Upper lobe of right lung (tissue), 1 donor: ENCODE measurements at regions not wholly inside any gene's neighbourhood (a gene's known extent, or its start where the extent isn't known, plus 50 kb on each side); places are given as distances from the start of the nearest gene placed in this dataset.

Source experiments
- ATAC-seq: fragments of 200-7000 bp; cut with Tn5 transposase; one replicate; pipeline ENCODE4 v1.9.1; 2020; ENCODE audit warnings: mild to moderate bottlenecking, moderate library complexity
- DNase-seq: peaks from one replicate; pipeline ENCODE4 v3.0.0-alpha.2; 2020
- H3K27ac ChIP-seq: fragments of 200-600 bp; one replicate; pipeline ENCODE4 v1.8.0; 2022
- H3K27me3 ChIP-seq: fragments of 200-600 bp; one replicate; pipeline ENCODE4 v1.8.0; 2022; ENCODE audit warnings: mild to moderate bottlenecking
- H3K36me3 ChIP-seq: fragments of 200-600 bp; one replicate; pipeline ENCODE4 v1.8.0; 2022
- H3K4me1 ChIP-seq: fragments of 200-600 bp; one replicate; pipeline ENCODE4 v1.8.0; 2022
- H3K4me3 ChIP-seq: fragments of 200-600 bp; one replicate; pipeline ENCODE4 v1.8.0; 2022; ENCODE audit warnings: mild to moderate bottlenecking
- H3K9me3 ChIP-seq: fragments of 200-600 bp; one replicate; pipeline ENCODE4 v1.8.0; 2022
- CTCF ChIP-seq: fragments of 200-600 bp; IDR thresholded peaks from one replicate; pipeline ENCODE4 v1.8.0; 2022; ENCODE audit warnings: antibody characterized with exemption
- intact Hi-C: fragments of 100-400 bp; cut with DNase I; formaldehyde crosslinking; loops from one replicate; pipeline ENCODE4 v1.11.0; 2022
- donor health status: DM: no; HTN: yes; CAD: no; lungs with severe emphysema.

GRCh38 chr4:83679692-83680091, 143.8 kb downstream of the GPAT3 start:
- ATAC-seq (no peak), DNase-seq (no peak)
- H3K4me3 ChIP-seq = no peak overlapping the region
- no peak overlapping the region for H3K27ac ChIP-seq
- no peaks in the 10 kb centered on the region for H3K4me1 ChIP-seq
- no peaks in the 10 kb centered on the region for H3K36me3 ChIP-seq
- intact Hi-C loops = no loop called here
- H3K9me3 ChIP-seq = no peaks in the 10 kb centered on the region
- no peak for TF ChIP-seq CTCF
- no peaks in the 10 kb centered on the region for H3K27me3 ChIP-seq

GRCh38 chr4:83679254-83679653, 143.3 kb downstream of the GPAT3 start:
- H3K27ac ChIP-seq = no peak overlapping the region
- H3K9me3 ChIP-seq = no peaks in the 10 kb centered on the region
- H3K4me1 ChIP-seq = no peaks in the 10 kb centered on the region
- no peak for TF ChIP-seq CTCF
- H3K36me3 ChIP-seq = no peaks in the 10 kb centered on the region
- intact Hi-C loops = no loop called here
- H3K27me3 ChIP-seq = no peaks in the 10 kb centered on the region
- H3K4me3 ChIP-seq = no peak overlapping the region
- ATAC-seq = no peak
- DNase-seq = no peak

- Histone ChIP-seq H3K9me3 (no peaks in the 10 kb centered on the region), H3K27ac (no peak overlapping the region), H3K4me3 (no peak overlapping the region), H3K27me3 (no peaks in the 10 kb centered on the region), H3K36me3 (no peaks in the 10 kb centered on the region), H3K4me1 (no peaks in the 10 kb centered on the region)
- intact Hi-C loops = no loop called here
- DNase-seq (no peak), ATAC-seq (no peak)
- TF ChIP-seq CTCF = no peak
Measured at GRCh38 chr4:83677656-83678055, 141.7 kb downstream of the GPAT3 start.

GRCh38 chr4:83664741-83665140, 128.8 kb downstream of the GPAT3 start:
- intact Hi-C loops = no loop called here
- Histone ChIP-seq H3K27ac (no peak overlapping the region), H3K27me3 (no peaks in the 10 kb centered on the region), H3K4me3 (no peak overlapping the region), H3K9me3 (no peaks in the 10 kb centered on the region), H3K4me1 (no peaks in the 10 kb centered on the region), H3K36me3 (no peaks in the 10 kb centered on the region)
- TF ChIP-seq CTCF = no peak
- ATAC-seq = no peak
- DNase-seq = no peak

GRCh38 chr4:83664071-83664470, 128.2 kb downstream of the GPAT3 start:
- TF ChIP-seq CTCF = no peak
- H3K27me3 ChIP-seq = no peaks in the 10 kb centered on the region
- DNase-seq (no peak), ATAC-seq (no peak)
- no peaks in the 10 kb centered on the region for H3K36me3 ChIP-seq
- H3K9me3 ChIP-seq = no peaks in the 10 kb centered on the region
- intact Hi-C loops = no loop called here
- no peaks in the 10 kb centered on the region for H3K4me1 ChIP-seq
- H3K4me3 ChIP-seq = no peak overlapping the region
- H3K27ac ChIP-seq = no peak overlapping the region

- Histone ChIP-seq H3K4me1 (no peaks in the 10 kb centered on the region), H3K9me3 (no peaks in the 10 kb centered on the region), H3K27ac (no peak overlapping the region), H3K27me3 (no peaks in the 10 kb centered on the region), H3K36me3 (no peaks in the 10 kb centered on the region), H3K4me3 (no peak overlapping the region)
- intact Hi-C loops = no loop called here
- DNase-seq (no peak), ATAC-seq (no peak)
- no peak for TF ChIP-seq CTCF
Measured at GRCh38 chr4:83662204-83662603, 126.3 kb downstream of the GPAT3 start.
